ENCODE measurements at regions not wholly inside any gene's neighbourhood (a gene's known extent, or its start where the extent isn't known, plus 50 kb on each side); places are given as distances from the start of the nearest gene placed in this dataset.
A peak's percentile ranks its signal among the peaks of the same experiment; 100 is the strongest.

- intact Hi-C loops (cut with micrococcal nuclease): loop anchor here (1.0 kb wide), 1 partner anchor 27 kb away; no protein-coding TSS in a partner anchor
Measured at GRCh38 chr10:91034494-91035159, 113.7 kb upstream of the ANKRD1 start.

GRCh38 chr10:91035650-91036292, 114.9 kb upstream of the ANKRD1 start:
- peaks cover 13% of the 10 kb centered on the region for H3K4me1 Mint-ChIP-seq
- intact Hi-C loops (cut with micrococcal nuclease): no loop called here
- DNase-seq: no peak
- peaks cover 5% of the 10 kb centered on the region for H3K9me3 Mint-ChIP-seq
- no peak overlapping the region for H3K27ac Mint-ChIP-seq
- H3K36me3 Mint-ChIP-seq (ENCODE audit: low read depth): no peaks in the 10 kb centered on the region
- peaks cover 28% of the 10 kb centered on the region for H3K27me3 Mint-ChIP-seq
- H3K4me3 Mint-ChIP-seq: no peak overlapping the region

More at GRCh38 chr10:91034494-91035159, 113.7 kb upstream of the ANKRD1 start:
- Mint-ChIP-seq H3K36me3 (ENCODE audit: low read depth) (no peaks in the 10 kb centered on the region), H3K4me1 (peaks cover 13% of the 10 kb centered on the region), H3K27ac (peak overlapping the region; percentile 58), H3K4me3 (peak overlapping the region; percentile 58), H3K27me3 (peaks cover 20% of the 10 kb centered on the region), H3K9me3 (peaks cover 5% of the 10 kb centered on the region)
- DNase-seq: no peak

- Mint-ChIP-seq H3K9me3 (peaks cover 5% of the 10 kb centered on the region), H3K27me3 (peaks cover 33% of the 10 kb centered on the region), H3K36me3 (ENCODE audit: low read depth) (no peaks in the 10 kb centered on the region), H3K4me1 (peaks cover 13% of the 10 kb centered on the region), H3K27ac (no peak overlapping the region), H3K4me3 (no peak overlapping the region)
- intact Hi-C loops (cut with micrococcal nuclease): no loop called here
- no peak for DNase-seq
Measured at GRCh38 chr10:91036807-91037411, 116.0 kb upstream of the ANKRD1 start.

- Mint-ChIP-seq H3K27ac (no peak overlapping the region), H3K36me3 (ENCODE audit: low read depth) (no peaks in the 10 kb centered on the region), H3K4me1 (peaks cover 6% of the 10 kb centered on the region), H3K27me3 (peaks cover 36% of the 10 kb centered on the region), H3K4me3 (no peak overlapping the region), H3K9me3 (peaks cover 5% of the 10 kb centered on the region)
- intact Hi-C loops (cut with micrococcal nuclease): no loop called here
- no peak for DNase-seq
Measured at GRCh38 chr10:91038971-91039370, 118.1 kb upstream of the ANKRD1 start.

GRCh38 chr10:91040343-91040742, 119.5 kb upstream of the ANKRD1 start:
- Mint-ChIP-seq H3K9me3 (no peaks in the 10 kb centered on the region), H3K4me1 (no peaks in the 10 kb centered on the region), H3K4me3 (no peak overlapping the region), H3K36me3 (ENCODE audit: low read depth) (no peaks in the 10 kb centered on the region), H3K27ac (no peak overlapping the region), H3K27me3 (peaks cover 41% of the 10 kb centered on the region)
- intact Hi-C loops (cut with micrococcal nuclease): no loop called here
- DNase-seq: no peak

- Mint-ChIP-seq H3K27me3 (peaks cover 43% of the 10 kb centered on the region), H3K36me3 (ENCODE audit: low read depth) (no peaks in the 10 kb centered on the region), H3K4me3 (no peak overlapping the region), H3K27ac (no peak overlapping the region), H3K9me3 (no peaks in the 10 kb centered on the region), H3K4me1 (no peaks in the 10 kb centered on the region)
- no peak for DNase-seq
- intact Hi-C loops (cut with micrococcal nuclease): no loop called here
Measured at GRCh38 chr10:91042069-91042468, 121.2 kb upstream of the ANKRD1 start.

GRCh38 chr10:91043173-91043910, 122.5 kb upstream of the ANKRD1 start:
- H3K9me3 Mint-ChIP-seq: no peaks in the 10 kb centered on the region
- no peak overlapping the region for H3K4me3 Mint-ChIP-seq
- intact Hi-C loops (cut with micrococcal nuclease): no loop called here
- no peaks in the 10 kb centered on the region for H3K4me1 Mint-ChIP-seq
- H3K27me3 Mint-ChIP-seq: peaks cover 43% of the 10 kb centered on the region
- no peaks in the 10 kb centered on the region for H3K36me3 Mint-ChIP-seq (ENCODE audit: low read depth)
- no peak for DNase-seq
- H3K27ac Mint-ChIP-seq: no peak overlapping the region

GRCh38 chr10:91046869-91047268, 126.0 kb upstream of the ANKRD1 start:
- intact Hi-C loops (cut with micrococcal nuclease): no loop called here
- no peaks in the 10 kb centered on the region for H3K9me3 Mint-ChIP-seq
- no peaks in the 10 kb centered on the region for H3K4me1 Mint-ChIP-seq
- no peak overlapping the region for H3K27ac Mint-ChIP-seq
- H3K4me3 Mint-ChIP-seq: no peak overlapping the region
- H3K27me3 Mint-ChIP-seq: peaks cover 26% of the 10 kb centered on the region
- no peaks in the 10 kb centered on the region for H3K36me3 Mint-ChIP-seq (ENCODE audit: low read depth)
- no peak for DNase-seq

GRCh38 chr10:91048380-91048779, 127.5 kb upstream of the ANKRD1 start:
- no peaks in the 10 kb centered on the region for H3K36me3 Mint-ChIP-seq (ENCODE audit: low read depth)
- no peak overlapping the region for H3K4me3 Mint-ChIP-seq
- H3K27me3 Mint-ChIP-seq: peaks cover 23% of the 10 kb centered on the region
- H3K27ac Mint-ChIP-seq: no peak overlapping the region
- H3K9me3 Mint-ChIP-seq: no peaks in the 10 kb centered on the region
- intact Hi-C loops (cut with micrococcal nuclease): no loop called here
- no peak for DNase-seq
- no peaks in the 10 kb centered on the region for H3K4me1 Mint-ChIP-seq

- Mint-ChIP-seq H3K27me3 (peaks cover 23% of the 10 kb centered on the region), H3K4me3 (no peak overlapping the region), H3K36me3 (ENCODE audit: low read depth) (no peaks in the 10 kb centered on the region), H3K9me3 (no peaks in the 10 kb centered on the region), H3K27ac (no peak overlapping the region), H3K4me1 (no peaks in the 10 kb centered on the region)
- intact Hi-C loops (cut with micrococcal nuclease): no loop called here
- no peak for DNase-seq
Measured at GRCh38 chr10:91049296-91049987, 128.6 kb upstream of the ANKRD1 start.

GRCh38 chr10:91049988-91050360, 129.1 kb upstream of the ANKRD1 start:
- Mint-ChIP-seq H3K27ac (no peak overlapping the region), H3K4me3 (no peak overlapping the region), H3K9me3 (no peaks in the 10 kb centered on the region), H3K27me3 (peaks cover 18% of the 10 kb centered on the region), H3K4me1 (no peaks in the 10 kb centered on the region), H3K36me3 (ENCODE audit: low read depth) (no peaks in the 10 kb centered on the region)
- intact Hi-C loops (cut with micrococcal nuclease): no loop called here
- DNase-seq: no peak

GRCh38 chr10:91050371-91051034, 129.6 kb upstream of the ANKRD1 start:
- no peaks in the 10 kb centered on the region for H3K36me3 Mint-ChIP-seq (ENCODE audit: low read depth)
- no peak for DNase-seq
- no peak overlapping the region for H3K4me3 Mint-ChIP-seq
- H3K27me3 Mint-ChIP-seq: peaks cover 18% of the 10 kb centered on the region
- H3K9me3 Mint-ChIP-seq: no peaks in the 10 kb centered on the region
- no peaks in the 10 kb centered on the region for H3K4me1 Mint-ChIP-seq
- H3K27ac Mint-ChIP-seq: no peak overlapping the region
- intact Hi-C loops (cut with micrococcal nuclease): no loop called here

- intact Hi-C loops (cut with micrococcal nuclease): no loop called here
- no peaks in the 10 kb centered on the region for H3K36me3 Mint-ChIP-seq (ENCODE audit: low read depth)
- H3K9me3 Mint-ChIP-seq: no peaks in the 10 kb centered on the region
- peaks cover 18% of the 10 kb centered on the region for H3K27me3 Mint-ChIP-seq
- no peak overlapping the region for H3K4me3 Mint-ChIP-seq
- H3K4me1 Mint-ChIP-seq: no peaks in the 10 kb centered on the region
- DNase-seq: no peak
- H3K27ac Mint-ChIP-seq: no peak overlapping the region
Measured at GRCh38 chr10:91051829-91052228, 130.9 kb upstream of the ANKRD1 start.
